ENCODE measurements at regions not wholly inside any gene's neighbourhood (a gene's known extent, or its start where the extent isn't known, plus 50 kb on each side); places are given as distances from the start of the nearest gene placed in this dataset.
A peak's percentile ranks its signal among the peaks of the same experiment; 100 is the strongest.

- TF ChIP-seq CTCF (IDR thresholded peaks at IDR 0.05; ENCODE audit: low read depth, low read length), result no peak
- DNase-seq, result no peak
- Histone ChIP-seq H3K36me3 (no peaks in the 10 kb centered on the region), H3K27me3 (no peaks in the 10 kb centered on the region), H3K9me3 (no peaks in the 10 kb centered on the region), H3K4me3 (ENCODE audit: low read depth, low read length) (no peak overlapping the region), H3K4me1 (no peaks in the 10 kb centered on the region)
These were observed 204.8 kb upstream of the MEOX2 start for GRCh38 chr7:15891151-15891881.

- H3K9me3 ChIP-seq, result no peaks in the 10 kb centered on the region
- H3K36me3 ChIP-seq, result no peaks in the 10 kb centered on the region
- peak; percentile 20 for DNase-seq
- no peaks in the 10 kb centered on the region for H3K4me1 ChIP-seq
- peak; percentile 46 for TF ChIP-seq CTCF (IDR thresholded peaks at IDR 0.05; ENCODE audit: low read depth, low read length)
- H3K4me3 ChIP-seq (ENCODE audit: low read depth, low read length), result no peak overlapping the region
- H3K27me3 ChIP-seq, result no peaks in the 10 kb centered on the region
These were observed 203.0 kb upstream of the MEOX2 start for GRCh38 chr7:15889507-15889906.

GRCh38 chr7:15888090-15888489, 201.6 kb upstream of the MEOX2 start:
- H3K4me3 ChIP-seq (ENCODE audit: low read depth, low read length), result no peak overlapping the region
- TF ChIP-seq CTCF (IDR thresholded peaks at IDR 0.05; ENCODE audit: low read depth, low read length), result no peak
- no peaks in the 10 kb centered on the region for H3K4me1 ChIP-seq
- no peaks in the 10 kb centered on the region for H3K9me3 ChIP-seq
- no peaks in the 10 kb centered on the region for H3K36me3 ChIP-seq
- DNase-seq, result no peak
- no peaks in the 10 kb centered on the region for H3K27me3 ChIP-seq

DNA sequence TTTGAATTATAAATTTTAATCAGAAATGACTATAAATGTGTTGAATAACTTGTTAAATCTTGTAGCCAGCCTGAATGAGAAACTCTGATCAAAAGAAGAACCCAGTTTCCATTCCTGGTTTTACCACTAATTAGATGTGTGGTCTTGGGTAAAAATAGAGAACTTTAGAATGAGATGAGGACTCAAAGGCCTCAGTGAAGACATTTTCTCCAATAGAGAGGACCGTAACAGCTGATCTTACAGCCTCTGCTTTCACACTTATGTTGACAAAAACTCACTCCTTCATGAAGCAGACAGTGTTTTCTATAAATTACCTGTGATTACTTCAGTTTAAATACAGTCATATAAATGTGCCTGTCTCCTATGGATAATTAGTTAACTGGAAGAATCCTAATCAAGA, 200.1 kb upstream of the MEOX2 start:
- TF ChIP-seq CTCF (IDR thresholded peaks at IDR 0.05; ENCODE audit: low read depth, low read length), result no peak
- Histone ChIP-seq H3K4me1 (no peaks in the 10 kb centered on the region), H3K27me3 (no peaks in the 10 kb centered on the region), H3K9me3 (no peaks in the 10 kb centered on the region), H3K4me3 (ENCODE audit: low read depth, low read length) (no peak overlapping the region), H3K36me3 (no peaks in the 10 kb centered on the region)
- no peak for DNase-seq

- Histone ChIP-seq H3K36me3 (no peaks in the 10 kb centered on the region), H3K4me1 (no peaks in the 10 kb centered on the region), H3K27me3 (no peaks in the 10 kb centered on the region), H3K9me3 (no peaks in the 10 kb centered on the region), H3K4me3 (ENCODE audit: low read depth, low read length) (no peak overlapping the region)
- no peak for TF ChIP-seq CTCF (IDR thresholded peaks at IDR 0.05; ENCODE audit: low read depth, low read length)
- no peak for DNase-seq
These were observed 199.2 kb upstream of the MEOX2 start for GRCh38 chr7:15885678-15886077.

- no peak for TF ChIP-seq CTCF (IDR thresholded peaks at IDR 0.05; ENCODE audit: low read depth, low read length)
These were observed 188.3 kb upstream of the MEOX2 start for GRCh38 chr7:15874774-15875173.

More at GRCh38 chr7:15874774-15875173, 188.3 kb upstream of the MEOX2 start:
- Histone ChIP-seq H3K4me1 (no peaks in the 10 kb centered on the region), H3K9me3 (no peaks in the 10 kb centered on the region), H3K36me3 (no peaks in the 10 kb centered on the region), H3K27me3 (0 out of 2 replicates have a peak, but pooled peaks cover 3% of the 10 kb centered on the region), H3K4me3 (ENCODE audit: low read depth, low read length) (no peak overlapping the region)
- DNase-seq, result no peak

Measured in BE2C (cell line).